IMR-90 (cell line): ENCODE measurements at regions not wholly inside any gene's neighbourhood (a gene's known extent, or its start where the extent isn't known, plus 50 kb on each side); places are given as distances from the start of the nearest gene placed in this dataset.

Experiments
- FOS ChIP-seq: fragments of 150-350 bp; IDR thresholded peaks from 2 replicates; pipeline ENCODE4 v1.6.1; 2016; ENCODE audit warnings: low read depth, low read length
- POLR2A ChIP-seq: IDR thresholded peaks from 2 replicates; pipeline ENCODE4 v1.6.1; 2012; ENCODE audit warnings: mild to moderate bottlenecking, low read depth, low read length
- RFX5 ChIP-seq: IDR thresholded peaks from 2 replicates; pipeline ENCODE4 v1.8.0; 2012; ENCODE audit warnings: low read depth, mild to moderate bottlenecking, low read length, moderate library complexity
- TF ChIP-seq, protein P1 (sequence below): conservative IDR thresholded peaks from 2 replicates; pipeline ENCODE4 v1.5.1; 2012; ENCODE audit warnings: mild to moderate bottlenecking, low read depth, low read length, improper control_type of control experiment
- TF ChIP-seq, protein P2 (sequence below): fragments of 150-350 bp; IDR thresholded peaks from 2 replicates; pipeline ENCODE4 v1.6.1; 2017; ENCODE audit warnings: mild to moderate bottlenecking, antibody characterized with exemption, low read length, low read depth

- TF ChIP-seq, protein P1, sequence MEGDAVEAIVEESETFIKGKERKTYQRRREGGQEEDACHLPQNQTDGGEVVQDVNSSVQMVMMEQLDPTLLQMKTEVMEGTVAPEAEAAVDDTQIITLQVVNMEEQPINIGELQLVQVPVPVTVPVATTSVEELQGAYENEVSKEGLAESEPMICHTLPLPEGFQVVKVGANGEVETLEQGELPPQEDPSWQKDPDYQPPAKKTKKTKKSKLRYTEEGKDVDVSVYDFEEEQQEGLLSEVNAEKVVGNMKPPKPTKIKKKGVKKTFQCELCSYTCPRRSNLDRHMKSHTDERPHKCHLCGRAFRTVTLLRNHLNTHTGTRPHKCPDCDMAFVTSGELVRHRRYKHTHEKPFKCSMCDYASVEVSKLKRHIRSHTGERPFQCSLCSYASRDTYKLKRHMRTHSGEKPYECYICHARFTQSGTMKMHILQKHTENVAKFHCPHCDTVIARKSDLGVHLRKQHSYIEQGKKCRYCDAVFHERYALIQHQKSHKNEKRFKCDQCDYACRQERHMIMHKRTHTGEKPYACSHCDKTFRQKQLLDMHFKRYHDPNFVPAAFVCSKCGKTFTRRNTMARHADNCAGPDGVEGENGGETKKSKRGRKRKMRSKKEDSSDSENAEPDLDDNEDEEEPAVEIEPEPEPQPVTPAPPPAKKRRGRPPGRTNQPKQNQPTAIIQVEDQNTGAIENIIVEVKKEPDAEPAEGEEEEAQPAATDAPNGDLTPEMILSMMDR: no peak
- TF ChIP-seq POLR2A: no peak
- TF ChIP-seq, protein P2, sequence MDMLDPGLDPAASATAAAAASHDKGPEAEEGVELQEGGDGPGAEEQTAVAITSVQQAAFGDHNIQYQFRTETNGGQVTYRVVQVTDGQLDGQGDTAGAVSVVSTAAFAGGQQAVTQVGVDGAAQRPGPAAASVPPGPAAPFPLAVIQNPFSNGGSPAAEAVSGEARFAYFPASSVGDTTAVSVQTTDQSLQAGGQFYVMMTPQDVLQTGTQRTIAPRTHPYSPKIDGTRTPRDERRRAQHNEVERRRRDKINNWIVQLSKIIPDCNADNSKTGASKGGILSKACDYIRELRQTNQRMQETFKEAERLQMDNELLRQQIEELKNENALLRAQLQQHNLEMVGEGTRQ: no peak
- TF ChIP-seq FOS: no peak
- no peak for TF ChIP-seq RFX5
These were observed 456.2 kb downstream of the CD83 start for GRCh38 chr6:14573703-14574290.
